ENCODE measurements at regions not wholly inside any gene's neighbourhood (a gene's known extent, or its start where the extent isn't known, plus 50 kb on each side); places are given as distances from the start of the nearest gene placed in this dataset.

- TF ChIP-seq GATA2 (IDR thresholded peaks at IDR 0.05; ENCODE audit: low read depth, low read length) (no peak), GATA3 (IDR thresholded peaks at IDR 0.05; ENCODE audit: low read depth, low read length) (no peak)
Measured at GRCh38 chr13:109323338-109323737, 463.0 kb downstream of the IRS2 start.
